Astrocyte of the hippocampus (primary cell): ENCODE measurements at regions not wholly inside any gene's neighbourhood (a gene's known extent, or its start where the extent isn't known, plus 50 kb on each side); places are given as distances from the start of the nearest gene placed in this dataset.

Source experiments
- DNase-seq: peaks from one replicate; pipeline ENCODE4 v3.0.0; 2011; ENCODE audit warnings: low read depth, low spot score

DNA sequence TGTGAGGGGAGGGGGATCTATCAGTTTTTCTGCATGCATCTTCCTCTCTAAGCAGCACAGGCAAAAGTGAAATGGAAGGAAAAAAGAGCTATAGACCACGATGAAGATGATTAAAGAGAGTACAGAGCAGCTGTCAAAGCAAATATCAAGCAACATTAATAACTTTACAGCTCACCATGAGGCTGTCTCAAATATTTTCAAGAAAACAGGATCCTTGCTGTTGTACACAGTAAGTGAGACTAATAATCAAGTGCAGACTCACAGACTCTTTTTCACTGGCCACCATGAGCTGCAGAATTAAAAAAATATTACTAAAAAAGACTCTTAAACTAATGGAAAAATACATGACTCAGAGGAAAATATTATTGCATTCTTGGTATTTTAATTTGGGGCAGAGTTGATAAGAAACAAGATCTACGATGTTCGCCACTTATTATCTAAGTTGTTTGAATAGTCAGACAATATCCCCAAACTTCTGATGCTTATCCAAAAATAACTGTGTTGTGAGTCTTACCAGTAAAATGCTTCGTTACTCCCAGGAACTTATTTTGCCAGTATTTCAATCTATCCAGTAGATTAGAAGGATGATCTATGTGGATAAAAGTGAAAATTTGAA, 817.5 kb upstream of the ALCAM start:
- DNase-seq = no peak

DNA sequence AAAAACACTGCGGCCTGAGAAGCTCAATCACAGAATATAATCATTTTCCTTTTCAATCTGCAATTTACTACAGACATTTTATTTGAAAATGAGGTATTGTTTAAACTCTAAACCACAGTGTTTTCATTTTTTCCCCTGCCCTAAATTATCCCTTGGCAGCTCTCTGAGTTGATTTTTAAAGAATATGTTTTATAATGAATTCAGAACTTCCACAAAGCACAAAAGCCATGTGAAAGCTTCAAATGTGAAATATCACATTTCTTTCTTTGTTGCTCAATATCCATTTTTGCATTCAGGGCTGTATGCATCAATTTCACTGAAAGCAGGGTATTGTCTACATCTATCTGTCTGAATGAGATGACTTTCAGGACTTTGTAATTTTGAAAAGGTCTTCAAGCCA, 813.6 kb upstream of the ALCAM start:
- DNase-seq = no peak

DNA sequence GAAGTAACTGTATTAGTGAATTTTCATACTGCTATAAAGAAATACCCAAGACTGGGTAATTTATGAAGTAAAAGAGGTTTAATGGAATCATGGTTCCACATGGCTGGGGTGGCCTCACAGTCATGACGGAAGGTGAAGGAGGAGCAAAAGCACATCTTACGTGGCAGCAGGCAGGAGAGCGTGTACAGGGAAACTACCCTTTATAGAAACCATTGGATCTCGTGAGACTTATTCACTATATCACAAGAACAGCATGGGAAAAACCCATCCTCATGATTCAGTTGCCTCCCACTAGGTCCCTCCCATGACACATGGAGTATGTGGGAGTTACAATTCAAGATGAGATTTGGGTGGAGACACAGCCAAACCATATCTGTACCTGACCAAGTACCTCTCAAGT, 812.3 kb upstream of the ALCAM start:
- no peak for DNase-seq

DNA sequence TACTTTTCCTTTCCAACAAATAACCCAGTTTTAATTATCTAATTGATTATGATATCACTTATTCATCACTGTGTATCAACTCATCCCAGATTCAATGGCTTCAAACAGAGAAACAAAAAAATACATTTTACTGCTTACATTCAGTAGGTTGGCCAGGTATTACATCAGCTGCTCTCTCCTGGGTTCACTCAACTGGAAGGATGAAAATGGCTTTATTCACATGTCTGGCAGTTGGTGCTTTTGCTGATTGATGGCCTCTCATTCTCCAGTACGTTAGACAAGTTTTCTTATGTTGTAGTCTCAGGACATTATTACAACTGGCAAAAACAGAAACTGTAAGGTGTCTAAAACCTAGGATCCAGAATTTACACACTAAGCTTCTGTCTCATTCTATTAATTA, 811.0 kb upstream of the ALCAM start:
- no peak for DNase-seq

DNA sequence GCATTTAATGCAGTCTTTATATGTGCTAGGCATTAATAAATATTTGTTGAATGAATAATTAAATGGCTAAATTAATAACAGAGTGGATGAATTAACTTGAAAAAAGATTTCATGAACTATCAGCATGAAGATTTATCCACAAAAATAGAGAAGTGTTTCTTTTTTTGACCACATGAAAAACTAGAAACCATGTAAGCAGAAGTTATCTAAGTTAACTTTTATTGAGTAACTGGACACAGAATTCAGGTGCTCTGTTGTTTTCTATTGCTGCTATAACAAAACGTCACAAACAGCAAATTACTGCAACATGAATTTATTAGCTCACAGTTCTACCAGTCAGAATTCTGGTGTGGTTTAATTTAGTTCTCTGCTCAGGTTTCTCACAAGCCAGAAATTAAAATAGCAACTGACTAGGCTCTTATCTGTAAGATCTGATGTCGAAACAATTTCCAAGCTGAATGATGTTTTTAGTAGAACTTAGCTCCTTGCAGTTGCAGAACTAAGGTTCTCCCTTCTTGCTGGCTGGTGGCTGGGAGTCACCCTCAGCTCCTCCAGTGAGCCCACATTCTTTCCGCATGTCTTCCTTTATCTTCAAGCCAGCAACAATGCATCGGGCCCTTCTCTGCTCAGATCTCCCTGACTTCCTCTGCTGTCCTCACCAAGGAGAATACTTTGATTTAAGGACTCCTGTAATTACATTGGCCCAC, 810.2 kb upstream of the ALCAM start:
- no peak for DNase-seq

DNA sequence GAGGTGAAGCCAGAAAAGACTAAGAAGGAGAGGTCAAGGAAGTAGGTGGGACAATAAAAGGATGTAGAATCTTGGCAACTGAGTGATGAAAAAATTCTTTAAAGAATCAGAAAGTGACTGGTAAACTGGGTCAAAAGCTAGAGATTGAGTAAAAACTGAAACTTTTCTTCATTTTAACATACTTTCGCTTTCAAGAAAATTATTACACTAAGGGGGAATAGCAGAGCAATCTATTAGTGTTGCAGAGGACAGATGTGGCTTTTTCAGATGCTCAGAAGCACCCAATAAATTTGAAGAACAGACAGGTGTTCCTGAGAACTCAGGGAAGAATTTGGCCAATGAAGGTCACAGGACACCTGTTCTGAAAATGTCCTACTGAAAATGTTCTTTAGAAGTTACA, 805.4 kb upstream of the ALCAM start:
- DNase-seq = no peak

DNA sequence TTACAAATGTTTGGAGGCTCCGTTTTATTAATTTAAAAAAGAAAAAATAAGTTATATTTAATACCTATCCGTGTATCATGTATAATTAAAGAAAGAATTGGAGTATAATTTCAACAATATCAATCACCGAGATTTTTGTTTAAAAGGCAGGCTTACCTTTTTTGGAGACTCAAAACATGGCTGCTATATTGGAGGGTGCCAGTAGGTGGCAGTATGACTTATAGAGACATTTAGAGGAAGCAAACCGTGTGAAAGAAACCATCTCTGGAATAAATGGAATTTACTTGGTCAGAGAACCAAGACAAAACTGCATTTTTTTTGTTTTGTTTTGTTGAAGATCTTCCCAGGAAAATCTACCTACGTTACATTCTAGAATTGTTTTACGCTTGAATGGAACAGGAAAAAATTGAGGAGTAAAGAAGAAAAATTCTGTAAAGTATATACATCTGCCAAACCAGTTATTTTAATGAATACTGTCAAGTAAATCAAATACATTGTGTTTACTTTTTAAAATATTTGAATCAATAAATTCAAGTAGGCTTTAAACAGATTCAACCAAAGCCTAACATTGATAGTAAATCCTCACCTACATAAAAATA, 802.6 kb upstream of the ALCAM start:
- DNase-seq = peak; percentile 23

DNA sequence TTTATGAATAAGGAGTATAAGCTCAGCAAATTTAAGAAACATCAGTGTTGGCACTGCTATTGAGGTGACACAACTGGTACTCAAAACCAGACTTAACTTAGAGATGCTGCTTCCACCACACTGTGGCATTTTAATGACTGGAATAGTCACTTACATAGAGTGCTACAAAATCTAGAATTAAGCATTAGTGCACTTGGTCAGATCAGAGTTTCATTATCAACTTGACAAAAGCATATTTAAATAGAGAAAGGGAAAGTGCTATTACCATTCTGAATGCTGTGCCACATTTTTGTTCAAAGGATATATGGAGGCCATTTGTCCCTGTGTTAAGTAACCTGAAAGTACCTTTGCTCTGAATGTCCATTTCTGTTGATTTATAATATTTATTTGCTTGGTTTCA, 800.7 kb upstream of the ALCAM start:
- no peak for DNase-seq

DNA sequence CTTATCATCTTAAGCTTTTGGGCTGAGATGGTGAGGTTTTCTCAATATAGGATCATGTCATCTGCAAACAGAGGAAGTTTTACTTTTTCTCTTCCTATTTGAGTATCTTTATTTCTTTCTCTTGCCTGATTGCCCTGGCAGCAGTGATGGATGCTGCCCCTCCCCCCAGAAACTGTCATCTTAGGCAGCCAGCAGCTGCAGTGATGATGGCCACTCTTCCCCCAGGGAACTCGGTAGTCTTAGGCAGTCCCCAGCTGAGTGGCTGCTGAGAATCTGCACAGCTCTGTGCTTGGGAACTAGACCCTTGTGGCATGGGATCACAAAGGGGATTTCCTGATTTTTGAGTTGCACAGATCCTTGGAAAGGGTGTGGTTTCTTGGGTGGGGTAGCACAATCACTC, 791.1 kb upstream of the ALCAM start:
- no peak for DNase-seq

DNA sequence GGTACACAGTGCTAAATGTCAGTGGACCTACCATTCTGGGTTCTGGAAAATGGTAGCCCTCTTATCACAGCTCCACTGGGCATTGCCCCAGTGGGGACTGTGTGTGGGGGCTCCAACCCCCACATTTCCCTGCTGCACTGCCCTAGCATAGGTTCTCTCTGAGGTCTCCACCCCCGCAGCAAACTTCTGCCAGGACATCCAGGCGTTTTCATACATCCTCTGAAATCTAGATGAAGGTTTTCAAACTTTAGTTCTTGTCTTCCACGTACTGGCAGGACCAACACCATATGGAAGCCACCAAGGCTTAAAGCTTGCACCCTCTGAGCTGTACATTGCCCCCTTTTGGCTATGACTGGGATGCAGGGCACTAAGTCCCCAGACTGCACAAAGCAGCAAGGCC, 788.2 kb upstream of the ALCAM start:
- DNase-seq = no peak

DNA sequence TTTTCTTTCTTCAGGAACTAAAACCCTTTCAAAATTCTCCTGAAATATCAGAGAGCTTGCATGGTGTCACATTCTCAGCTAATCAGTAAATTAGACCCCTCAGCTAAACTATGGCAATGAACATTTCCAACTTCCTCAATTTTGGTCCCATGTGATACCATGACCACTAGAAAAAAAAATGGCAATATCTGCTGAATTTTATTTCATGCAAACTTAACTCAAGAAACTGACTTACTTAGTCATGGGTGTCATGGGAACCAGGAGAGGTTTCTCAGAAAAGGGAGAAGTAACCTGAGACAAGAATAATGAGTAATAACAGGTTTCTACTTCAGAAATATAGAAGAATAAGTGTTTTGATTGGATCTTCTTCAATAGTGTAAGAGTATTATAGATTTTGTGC, 784.6 kb upstream of the ALCAM start:
- no peak for DNase-seq

DNA sequence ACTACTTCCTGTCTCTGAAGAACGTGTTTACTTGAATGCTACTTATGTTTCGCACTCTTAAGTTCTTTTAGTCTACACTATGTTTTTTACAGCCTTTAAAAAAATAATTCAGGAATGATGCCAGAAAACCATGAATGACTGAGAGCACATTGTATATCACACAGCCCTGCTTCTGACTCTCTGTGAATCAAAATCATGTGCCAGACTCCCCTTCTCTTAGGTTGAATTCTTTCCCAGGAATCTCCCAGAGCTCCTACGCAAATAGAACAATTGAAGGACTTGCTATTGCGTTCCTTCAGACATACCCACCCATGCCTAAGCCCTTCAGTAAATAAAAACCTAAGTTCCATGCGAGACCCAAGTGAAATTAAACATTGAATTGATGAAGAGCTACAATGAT, 782.0 kb upstream of the ALCAM start:
- DNase-seq = no peak

DNA sequence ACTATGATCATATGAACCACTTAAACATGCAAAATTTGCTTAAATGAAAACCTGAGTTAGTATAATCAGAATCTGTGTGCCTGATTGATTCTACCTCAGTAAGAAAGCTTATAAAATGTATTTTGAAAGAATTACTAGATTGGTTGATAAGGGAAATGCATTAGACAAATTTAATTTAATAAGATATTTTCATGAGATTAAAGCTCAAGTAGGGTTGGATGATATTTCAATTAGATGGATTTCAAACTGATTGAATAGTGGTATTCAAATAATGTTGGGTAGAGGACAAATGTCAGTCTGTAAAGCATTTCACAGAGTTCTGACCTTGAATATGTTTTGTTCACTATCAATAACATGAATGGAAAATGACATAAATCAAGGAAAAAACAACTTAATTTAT, 780.4 kb upstream of the ALCAM start:
- DNase-seq = no peak

DNA sequence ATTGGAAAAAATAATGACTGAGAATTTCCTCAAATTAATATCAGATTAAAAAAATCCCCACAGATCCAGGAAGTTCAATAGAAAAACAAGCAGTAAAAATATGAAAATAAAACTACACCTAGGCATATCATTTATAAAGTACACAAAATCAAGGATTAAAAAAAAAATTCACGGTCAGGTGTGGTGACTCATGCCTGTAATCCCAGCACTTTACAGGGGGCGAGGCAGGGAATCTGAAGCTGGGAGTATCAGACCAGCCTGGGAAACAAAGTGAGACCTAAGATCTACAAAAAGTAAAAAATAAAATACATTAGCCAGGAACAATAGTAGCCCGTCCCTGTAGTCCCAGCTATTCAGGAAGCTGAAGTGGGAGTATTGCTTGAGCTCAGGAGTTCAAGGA, 778.3 kb upstream of the ALCAM start:
- DNase-seq = no peak

DNA sequence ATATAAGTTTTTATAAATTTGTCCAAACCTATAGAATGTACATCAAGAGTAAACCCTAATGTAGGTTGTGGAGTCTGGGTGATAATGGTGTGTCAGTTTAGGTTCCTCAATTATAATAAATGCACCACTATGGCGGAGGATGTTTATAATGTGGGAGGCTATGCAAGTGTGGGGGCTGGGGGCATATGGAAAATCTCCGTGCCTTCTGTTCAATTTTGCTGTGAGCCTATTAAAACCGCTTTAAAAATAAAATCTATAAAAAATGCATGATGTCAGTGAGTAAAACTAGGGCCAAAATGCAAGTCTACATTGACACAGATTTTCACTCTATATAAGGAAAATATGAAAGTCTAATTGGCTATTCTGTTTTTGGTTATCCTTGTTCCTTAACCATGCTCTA, 774.9 kb upstream of the ALCAM start:
- DNase-seq = no peak

DNA sequence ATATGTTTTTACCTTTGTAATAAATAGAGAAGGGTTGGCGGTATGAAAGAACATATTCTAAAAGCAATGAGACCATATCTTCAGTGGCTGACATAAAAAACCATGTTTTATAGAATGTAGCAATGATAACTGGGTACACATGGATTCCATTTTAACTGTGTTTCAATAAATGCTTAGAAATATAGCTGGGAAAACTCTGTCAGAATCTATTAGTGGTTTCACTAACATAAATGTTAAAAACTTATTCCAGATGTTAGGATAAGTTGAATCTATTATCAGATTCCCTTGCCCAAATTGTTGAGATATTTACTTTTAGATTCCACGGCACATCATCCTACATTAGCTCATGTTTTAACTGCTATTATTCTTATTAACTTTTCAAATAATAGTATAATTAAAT, 772.2 kb upstream of the ALCAM start:
- DNase-seq = no peak

DNA sequence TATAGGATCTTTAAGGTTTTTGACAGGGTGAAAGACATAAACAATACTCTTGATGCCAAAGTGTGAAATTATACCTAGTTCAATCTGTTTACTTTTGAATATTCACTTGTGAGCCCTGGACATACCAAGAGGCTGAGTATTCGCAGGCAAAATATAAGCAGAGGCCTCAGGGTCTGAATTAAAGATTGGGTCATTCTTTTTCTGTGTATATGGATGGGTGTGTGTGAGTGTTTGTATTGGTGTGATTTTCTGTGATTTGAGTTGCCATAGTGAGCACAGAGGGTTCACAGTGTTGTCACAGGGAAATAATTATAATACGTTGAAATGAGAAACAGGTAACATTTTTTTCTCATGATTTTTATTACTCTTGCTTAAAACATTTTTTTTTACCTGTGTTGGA, 770.7 kb upstream of the ALCAM start:
- DNase-seq = no peak

DNA sequence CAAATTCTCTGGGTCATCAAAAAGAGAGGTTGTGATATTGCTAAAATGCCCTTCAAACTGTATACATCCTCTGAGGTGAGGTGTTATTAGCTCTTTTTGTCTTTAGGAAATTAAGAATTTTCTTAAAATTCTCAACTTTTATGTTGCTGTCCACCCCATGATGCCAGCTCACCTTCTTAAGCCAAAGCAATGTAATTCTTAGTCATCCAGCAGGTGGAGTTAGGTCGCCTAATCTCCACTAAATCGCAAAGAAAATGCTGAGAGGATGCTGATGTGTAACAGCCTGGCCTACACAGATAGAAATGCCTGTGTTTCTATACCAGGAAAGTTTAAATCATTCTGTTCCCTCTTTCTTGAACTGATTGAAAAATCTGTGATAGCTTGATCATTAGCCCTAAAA, 770.2 kb upstream of the ALCAM start:
- peak; percentile 74 for DNase-seq

DNA sequence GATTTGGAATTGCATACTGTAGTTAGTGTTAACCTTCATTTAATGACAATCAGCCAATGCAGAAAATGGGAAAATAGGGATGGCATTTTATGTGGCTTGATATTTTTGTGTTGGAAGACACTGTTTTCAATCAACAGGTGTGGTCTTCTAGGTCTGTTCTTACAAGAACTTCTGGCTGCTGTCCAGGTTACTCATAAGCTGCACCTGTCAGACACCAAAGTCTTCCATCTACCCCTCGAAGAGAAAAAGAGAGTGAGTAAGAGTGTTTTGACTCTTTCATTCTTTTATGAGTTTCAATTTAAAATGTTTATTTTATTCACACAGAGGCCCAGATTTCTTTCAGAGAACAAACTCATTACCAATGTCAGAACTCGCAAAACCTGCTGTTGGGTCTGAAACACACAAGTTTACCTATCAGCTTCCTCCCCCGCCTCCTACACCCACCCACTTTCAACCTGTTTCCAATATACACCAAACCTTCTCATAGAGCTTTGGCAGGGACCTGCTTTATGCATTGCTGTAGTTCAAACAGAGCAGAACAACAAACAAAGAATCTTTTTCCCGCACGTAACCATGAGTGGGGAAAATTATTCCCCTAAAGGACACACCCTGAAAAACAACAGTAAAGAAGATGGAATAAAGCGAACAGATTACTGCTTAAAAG, 767.7 kb upstream of the ALCAM start:
- DNase-seq = no peak

DNA sequence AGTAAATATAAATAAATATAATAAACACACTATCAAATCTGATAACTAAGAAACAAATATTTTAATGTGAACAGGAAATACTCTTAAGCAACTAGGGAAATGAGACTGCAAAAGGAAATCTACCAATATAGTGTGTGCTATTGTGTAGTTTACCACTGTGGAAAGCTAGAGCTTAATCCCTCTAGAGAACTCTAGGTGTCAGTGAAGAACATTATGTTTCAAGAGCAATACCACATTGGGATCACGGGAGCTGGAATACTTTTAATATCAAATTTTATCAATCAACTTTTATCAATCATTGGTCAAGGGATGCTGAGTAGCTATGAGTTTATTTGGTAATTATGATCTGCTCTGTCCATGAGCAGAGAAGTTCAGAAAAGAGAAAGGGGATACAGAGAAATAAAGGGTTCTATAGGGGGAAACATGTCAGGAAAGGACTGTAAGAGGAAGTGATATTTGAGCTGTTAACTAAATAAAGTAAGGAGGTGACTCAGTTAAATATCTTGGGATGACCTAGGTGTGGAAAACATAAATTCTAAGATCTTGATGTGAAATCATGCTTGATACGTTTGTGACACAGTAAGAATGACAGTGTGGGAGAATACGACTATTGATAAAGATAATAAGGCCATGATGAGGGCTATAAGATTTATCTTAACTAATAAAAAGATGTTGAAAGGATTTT, 762.2 kb upstream of the ALCAM start:
- peak; percentile 37 for DNase-seq

DNA sequence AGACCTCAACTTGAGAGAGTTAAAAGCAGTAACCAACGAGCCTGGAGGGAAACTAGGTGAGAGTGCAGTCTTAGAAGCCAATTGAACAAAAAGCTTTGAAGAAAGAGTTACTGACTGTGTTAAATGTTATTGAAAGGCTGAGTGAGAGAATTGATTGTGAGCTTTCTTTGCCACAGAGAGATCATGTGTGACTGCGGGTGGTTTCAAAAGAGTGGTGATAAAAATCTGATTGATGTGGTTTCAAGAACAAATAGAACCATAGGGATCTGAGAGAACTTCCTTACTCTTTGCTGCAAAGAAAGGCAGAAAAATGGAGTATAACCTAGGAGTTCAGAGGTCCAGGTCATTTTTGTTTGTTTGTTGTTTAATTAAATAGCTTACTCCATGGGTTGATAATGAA, 759.9 kb upstream of the ALCAM start:
- peak; percentile 20 for DNase-seq
